Pons (tissue), 1 donor: ENCODE measurements at regions not wholly inside any gene's neighbourhood (a gene's known extent, or its start where the extent isn't known, plus 50 kb on each side); places are given as distances from the start of the nearest gene placed in this dataset.
"Not testable (repeated sequence)": the region's sequence is repeated elsewhere in the genome, so short reads cannot be mapped to it uniquely, and the experiment has no call there.

ENCODE experiments used
- DNase-seq: peaks from one replicate; pipeline ENCODE4 v3.0.0-alpha.2; 2016; ENCODE audit warnings: low spot score

DNA sequence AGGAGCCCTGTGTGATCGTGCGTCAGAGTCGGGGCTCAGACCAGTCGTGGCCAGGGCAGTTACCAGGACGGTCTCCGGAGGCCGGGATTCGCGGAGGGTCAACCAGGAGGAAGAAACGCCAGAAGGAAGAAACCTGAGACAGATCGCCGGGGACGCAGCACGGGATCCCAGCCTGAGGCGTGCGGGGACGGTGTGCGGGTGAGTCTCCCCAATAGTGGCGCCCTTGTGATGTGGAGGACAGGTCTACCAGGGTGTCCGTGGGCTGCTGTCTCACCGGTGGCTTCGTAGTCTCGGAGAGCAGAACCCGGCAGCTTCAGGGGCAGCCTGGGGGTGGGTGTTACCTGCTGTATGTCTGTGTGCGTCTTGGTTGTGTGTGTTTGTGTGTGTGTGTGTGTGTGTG is 1399.1 kb upstream of the PCDH10 start:
- DNase-seq: not testable (repeated sequence)

GRCh38 chr4:131750469-131750868 is 1398.6 kb upstream of the PCDH10 start:
- not testable (repeated sequence) for DNase-seq

DNA sequence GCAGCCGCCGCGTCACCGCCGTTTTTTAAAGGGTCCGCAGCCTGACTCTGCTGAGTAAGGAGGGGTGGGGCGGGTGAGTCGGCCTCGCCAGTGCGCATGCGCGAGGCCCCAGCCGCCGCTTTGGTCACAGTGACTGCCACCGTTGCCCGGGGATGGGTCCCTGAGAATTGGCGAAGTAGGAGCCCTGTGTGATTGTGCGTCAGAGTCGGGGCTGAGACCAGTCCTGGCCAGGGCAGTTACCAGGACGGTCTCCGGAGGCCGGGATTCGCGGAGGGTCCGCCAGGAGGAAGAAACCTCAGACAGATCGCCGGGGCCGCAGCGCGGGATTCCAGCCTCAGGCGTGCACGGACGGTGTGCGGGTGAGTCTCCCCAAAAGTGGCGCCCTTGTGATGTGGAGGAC is 1386.9 kb upstream of the PCDH10 start:
- not testable (repeated sequence) for DNase-seq

DNA sequence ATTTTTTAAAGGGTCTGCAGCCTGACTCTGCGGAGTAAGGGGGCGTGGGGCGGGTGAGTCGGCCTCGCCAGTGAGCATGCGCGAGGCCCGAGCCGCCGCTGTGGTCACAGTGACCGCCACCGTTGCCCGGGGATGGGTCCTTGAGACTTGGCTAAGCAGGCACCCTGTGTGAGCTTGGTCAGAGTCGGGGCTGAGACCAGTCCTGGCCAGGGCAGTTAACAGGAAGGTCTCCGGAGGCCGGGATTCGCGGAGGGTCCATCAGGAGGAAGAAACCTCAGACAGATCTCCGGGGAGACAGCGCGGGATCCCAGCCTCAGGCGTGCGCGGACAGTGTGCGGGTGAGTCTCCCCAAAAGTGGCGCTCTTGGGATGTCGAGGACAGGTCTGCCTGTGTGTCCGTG is 1384.4 kb upstream of the PCDH10 start:
- no peak for DNase-seq

DNA sequence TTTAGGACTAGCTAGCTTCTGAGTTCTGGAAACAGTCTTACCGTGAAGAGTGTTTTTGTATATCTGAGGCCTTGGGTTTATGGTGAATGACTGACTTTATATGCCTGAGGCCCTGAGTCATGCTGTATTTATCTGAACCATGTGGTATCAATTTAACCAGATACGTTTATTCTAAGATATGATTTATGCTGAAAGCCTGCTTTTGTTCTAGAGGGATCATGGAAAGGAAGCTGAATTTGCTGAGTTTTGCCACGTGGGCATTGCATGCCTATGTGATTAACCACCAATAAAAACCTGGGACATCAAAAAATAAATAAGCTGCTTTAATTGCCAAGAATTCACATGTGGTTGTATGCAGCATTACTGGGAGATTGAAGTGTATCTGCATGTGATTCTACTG is 1374.7 kb upstream of the PCDH10 start:
- not testable (repeated sequence) for DNase-seq

- not testable (repeated sequence) for DNase-seq
These were observed 1338.5 kb upstream of the PCDH10 start for GRCh38 chr4:131810565-131810964.
